ENCODE measurements at regions not wholly inside any gene's neighbourhood (a gene's known extent, or its start where the extent isn't known, plus 50 kb on each side); places are given as distances from the start of the nearest gene placed in this dataset.
"Not testable (repeated sequence)": the region's sequence is repeated elsewhere in the genome, so short reads cannot be mapped to it uniquely, and the experiment has no call there.

GRCh38 chr17:59493867-59494266 lies 71.5 kb upstream of the DHX40 start:
- DNase-seq (ENCODE audit: low read depth in 3 of 3, low spot score in 2 of 3) = no peak

- DNase-seq (ENCODE audit: low read depth in 3 of 3, low spot score in 2 of 3) = no peak
Observed at GRCh38 chr17:59494757-59495368, 70.5 kb upstream of the DHX40 start.

- no peak for DNase-seq (ENCODE audit: low read depth in 3 of 3, low spot score in 2 of 3)
Observed at GRCh38 chr17:59496178-59496577, 69.2 kb upstream of the DHX40 start.

- no peak for DNase-seq (ENCODE audit: low read depth in 3 of 3, low spot score in 2 of 3)
Observed at GRCh38 chr17:59498530-59499307, 66.7 kb upstream of the DHX40 start.

- DNase-seq (ENCODE audit: low read depth in 3 of 3, low spot score in 2 of 3) = not testable (repeated sequence)
Observed at GRCh38 chr17:59500086-59500655, 65.2 kb upstream of the DHX40 start.

GRCh38 chr17:59501690-59502089 lies 63.7 kb upstream of the DHX40 start:
- DNase-seq (ENCODE audit: low read depth in 3 of 3, low spot score in 2 of 3) = no peak

- no peak for DNase-seq (ENCODE audit: low read depth in 3 of 3, low spot score in 2 of 3)
Observed at GRCh38 chr17:59502800-59503199, 62.6 kb upstream of the DHX40 start.

GRCh38 chr17:59503500-59503899 lies 61.9 kb upstream of the DHX40 start:
- no peak for DNase-seq (ENCODE audit: low read depth in 3 of 3, low spot score in 2 of 3)

GRCh38 chr17:59504821-59505220 lies 60.6 kb upstream of the DHX40 start:
- DNase-seq (ENCODE audit: low read depth in 3 of 3, low spot score in 2 of 3) = no peak

GRCh38 chr17:59505610-59506276 lies 59.7 kb upstream of the DHX40 start:
- no peak for DNase-seq (ENCODE audit: low read depth in 3 of 3, low spot score in 2 of 3)

GRCh38 chr17:59506894-59507726 lies 58.3 kb upstream of the DHX40 start:
- DNase-seq (ENCODE audit: low read depth in 3 of 3, low spot score in 2 of 3) = no peak

GRCh38 chr17:59508999-59509625 lies 56.3 kb upstream of the DHX40 start:
- DNase-seq (ENCODE audit: low read depth in 3 of 3, low spot score in 2 of 3) = no peak

- DNase-seq (ENCODE audit: low read depth in 3 of 3, low spot score in 2 of 3) = no peak
Observed at GRCh38 chr17:59510611-59511010, 54.8 kb upstream of the DHX40 start.

GRCh38 chr17:59511726-59512125 lies 53.7 kb upstream of the DHX40 start:
- no peak for DNase-seq (ENCODE audit: low read depth in 3 of 3, low spot score in 2 of 3)

GRCh38 chr17:59512844-59513385 lies 52.5 kb upstream of the DHX40 start:
- DNase-seq (ENCODE audit: low read depth in 3 of 3, low spot score in 2 of 3) = no peak

- DNase-seq (ENCODE audit: low read depth in 3 of 3, low spot score in 2 of 3) = peak; percentile 45 to 65 (median 65)
Observed at GRCh38 chr17:59513934-59514841, 51.2 kb upstream of the DHX40 start.
